Epithelial cell of esophagus (primary cell): ENCODE measurements at regions not wholly inside any gene's neighbourhood (a gene's known extent, or its start where the extent isn't known, plus 50 kb on each side); places are given as distances from the start of the nearest gene placed in this dataset.
"Not testable (repeated sequence)": the region's sequence is repeated elsewhere in the genome, so short reads cannot be mapped to it uniquely, and the experiment has no call there.

Source experiments
- DNase-seq: peaks from one replicate; pipeline ENCODE4 v3.0.0; 2010; ENCODE audit warnings: low read depth
- H3K4me3 ChIP-seq: 2 replicates; pipeline ENCODE4 v1.5.1; 2011; ENCODE audit warnings: mild to moderate bottlenecking, low read length, control low read depth
- TF ChIP-seq, protein P1 (sequence below): IDR thresholded peaks from 2 replicates; pipeline ENCODE4 v1.5.1; 2011; ENCODE audit warnings: low read depth, mild to moderate bottlenecking, low read length, control low read depth, inconsistent platforms; ENCODE audit not compliant: insufficient read depth; ENCODE audit errors: missing control alignments

DNA sequence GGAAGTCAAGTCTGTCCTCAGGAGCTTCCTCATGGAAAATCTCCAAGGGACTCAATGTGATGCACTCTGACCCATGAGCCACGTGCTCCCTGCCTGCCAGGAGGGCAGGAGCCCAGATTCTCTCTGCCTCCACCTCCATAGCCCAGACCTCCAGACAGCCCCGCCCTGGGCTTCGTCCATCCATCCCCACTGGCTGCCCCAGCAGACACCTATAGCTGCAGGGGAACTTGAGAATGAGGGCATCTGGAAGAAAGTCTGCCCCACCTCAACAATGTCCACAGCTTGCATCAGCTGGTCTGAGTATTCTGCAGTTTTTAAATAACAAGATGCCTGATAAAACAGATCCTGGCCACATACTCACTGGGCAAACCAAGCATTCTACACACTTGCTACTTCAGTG is 418.8 kb upstream of the SMIM21 start:
- no peak overlapping the region for H3K4me3 ChIP-seq
- TF ChIP-seq, protein P1, sequence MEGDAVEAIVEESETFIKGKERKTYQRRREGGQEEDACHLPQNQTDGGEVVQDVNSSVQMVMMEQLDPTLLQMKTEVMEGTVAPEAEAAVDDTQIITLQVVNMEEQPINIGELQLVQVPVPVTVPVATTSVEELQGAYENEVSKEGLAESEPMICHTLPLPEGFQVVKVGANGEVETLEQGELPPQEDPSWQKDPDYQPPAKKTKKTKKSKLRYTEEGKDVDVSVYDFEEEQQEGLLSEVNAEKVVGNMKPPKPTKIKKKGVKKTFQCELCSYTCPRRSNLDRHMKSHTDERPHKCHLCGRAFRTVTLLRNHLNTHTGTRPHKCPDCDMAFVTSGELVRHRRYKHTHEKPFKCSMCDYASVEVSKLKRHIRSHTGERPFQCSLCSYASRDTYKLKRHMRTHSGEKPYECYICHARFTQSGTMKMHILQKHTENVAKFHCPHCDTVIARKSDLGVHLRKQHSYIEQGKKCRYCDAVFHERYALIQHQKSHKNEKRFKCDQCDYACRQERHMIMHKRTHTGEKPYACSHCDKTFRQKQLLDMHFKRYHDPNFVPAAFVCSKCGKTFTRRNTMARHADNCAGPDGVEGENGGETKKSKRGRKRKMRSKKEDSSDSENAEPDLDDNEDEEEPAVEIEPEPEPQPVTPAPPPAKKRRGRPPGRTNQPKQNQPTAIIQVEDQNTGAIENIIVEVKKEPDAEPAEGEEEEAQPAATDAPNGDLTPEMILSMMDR, result no peak
- DNase-seq, result no peak

DNA sequence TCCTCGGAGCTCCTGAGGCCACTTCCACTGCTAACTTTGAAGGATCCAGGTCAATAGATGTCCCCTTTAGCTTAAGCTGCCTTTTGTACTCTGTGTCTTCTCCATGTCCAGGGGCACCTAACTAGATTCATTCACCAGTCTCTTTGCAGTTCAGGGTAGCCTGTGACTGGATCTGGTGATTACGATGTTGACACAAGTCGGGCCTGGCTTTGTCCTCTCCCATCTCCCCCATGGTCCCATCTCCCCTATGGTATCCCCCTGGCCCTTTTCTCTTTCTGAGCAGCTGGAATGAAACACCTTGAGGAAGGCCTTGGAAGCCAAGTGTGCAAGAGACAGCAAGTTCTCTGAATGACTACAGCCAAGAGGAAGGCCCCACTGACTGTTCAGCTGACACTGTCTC is 417.9 kb upstream of the SMIM21 start:
- no peak overlapping the region for H3K4me3 ChIP-seq
- TF ChIP-seq, protein P1, result no peak
- no peak for DNase-seq

DNA sequence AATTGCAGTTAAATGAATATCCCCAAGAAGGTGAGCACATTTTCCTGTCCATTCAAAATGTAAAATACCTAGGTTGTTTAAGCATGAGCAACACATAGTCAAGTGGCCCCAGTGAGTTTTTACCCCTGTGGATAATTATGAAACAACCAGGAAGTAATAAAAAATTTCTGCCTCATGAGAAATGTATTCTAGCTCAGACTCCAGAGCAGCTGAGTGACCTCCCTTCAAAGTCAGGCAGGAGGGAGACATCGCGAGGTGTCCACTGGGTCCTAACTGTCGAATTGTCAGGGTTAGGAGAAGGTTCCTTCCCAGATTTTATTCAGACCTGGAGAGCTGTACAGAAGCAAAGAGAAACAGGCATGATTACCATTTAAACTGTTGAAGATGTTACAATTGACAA is 416.6 kb upstream of the SMIM21 start:
- DNase-seq, result no peak
- TF ChIP-seq, protein P1, result no peak
- no peak overlapping the region for H3K4me3 ChIP-seq

DNA sequence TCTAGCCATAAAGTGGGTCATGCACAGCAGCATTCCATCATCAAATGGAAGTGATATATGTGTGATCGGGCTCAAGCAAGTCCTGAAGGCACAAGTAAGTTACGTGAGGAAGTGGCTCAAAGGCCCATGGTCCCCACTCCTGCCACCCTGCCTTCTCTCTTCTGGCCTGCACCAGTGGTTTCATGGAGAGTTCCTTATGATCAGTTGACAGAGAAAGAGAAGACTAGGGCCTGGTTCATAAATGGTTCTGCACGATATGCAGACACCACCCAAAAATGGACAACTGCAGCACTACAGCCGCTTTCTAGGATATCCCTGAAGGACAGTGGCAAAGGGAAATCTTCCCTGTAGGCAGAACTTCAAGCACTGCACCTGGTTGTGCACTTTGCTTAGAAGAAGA is 412.6 kb upstream of the SMIM21 start:
- no peak for DNase-seq
- no peak overlapping the region for H3K4me3 ChIP-seq
- TF ChIP-seq, protein P1, result no peak

DNA sequence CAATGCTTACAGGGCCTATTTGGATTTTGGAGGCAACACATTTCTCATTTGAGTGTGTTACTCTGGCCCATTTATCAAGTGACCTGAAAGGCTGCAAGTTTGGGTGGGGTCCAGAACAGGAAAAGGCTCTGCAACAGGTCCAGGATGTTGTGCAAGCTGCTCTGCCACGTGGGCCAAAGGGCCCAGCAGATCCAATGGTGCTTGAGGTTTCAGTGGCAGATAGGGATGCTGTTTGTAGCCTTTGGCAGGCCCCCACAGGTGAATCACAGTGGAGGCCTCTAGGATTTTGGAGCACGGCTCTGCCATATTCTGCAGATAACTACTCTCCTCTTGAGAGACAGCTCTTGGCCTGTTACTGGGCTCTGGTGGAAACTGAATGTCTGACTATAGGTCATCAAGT is 412.2 kb upstream of the SMIM21 start:
- not testable (repeated sequence) for H3K4me3 ChIP-seq, DNase-seq

DNA sequence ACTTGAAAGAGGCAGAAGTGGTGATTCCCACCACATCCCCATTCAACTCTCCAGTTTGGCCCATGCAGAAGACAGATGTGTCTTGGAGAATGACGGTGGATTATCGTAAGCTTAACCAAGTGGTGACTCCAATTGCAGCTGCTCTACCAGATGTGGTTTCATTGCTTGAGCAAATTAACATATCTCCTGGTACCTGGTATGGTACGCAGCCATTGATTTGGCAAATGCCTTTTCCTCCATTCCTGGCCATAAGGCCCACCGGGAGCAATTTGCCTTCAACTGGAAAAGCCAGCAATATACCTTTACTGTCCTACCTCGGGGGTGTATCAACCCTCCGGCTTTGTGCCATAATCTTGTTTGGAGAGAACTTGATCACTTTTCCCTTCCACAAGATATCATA is 411.5 kb upstream of the SMIM21 start:
- TF ChIP-seq, protein P1, result no peak
- H3K4me3 ChIP-seq, result no peak overlapping the region

DNA sequence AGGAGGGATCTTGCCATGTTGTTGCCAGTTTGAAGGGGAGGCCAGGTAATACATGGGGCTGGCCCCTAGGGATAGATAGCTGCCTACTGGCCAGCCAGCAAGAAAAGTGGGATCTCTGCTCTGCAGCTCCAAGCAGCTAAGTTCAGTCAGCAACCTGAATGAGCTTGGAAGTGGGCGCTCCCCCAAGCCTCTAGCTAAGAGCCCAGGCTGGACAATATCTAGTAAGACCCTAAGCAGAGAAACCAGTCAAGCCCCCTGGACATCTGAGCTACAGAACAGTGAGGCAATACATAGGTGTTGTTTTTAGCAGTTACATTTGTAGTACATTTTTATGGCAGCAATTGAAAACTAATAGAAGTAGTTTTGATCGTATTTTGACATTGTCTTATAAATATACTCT is 409.8 kb upstream of the SMIM21 start:
- H3K4me3 ChIP-seq, result no peak overlapping the region
- TF ChIP-seq, protein P1, result no peak
- no peak for DNase-seq

More for the DNA sequence above, 411.5 kb upstream of the SMIM21 start:
- no peak for DNase-seq

DNA sequence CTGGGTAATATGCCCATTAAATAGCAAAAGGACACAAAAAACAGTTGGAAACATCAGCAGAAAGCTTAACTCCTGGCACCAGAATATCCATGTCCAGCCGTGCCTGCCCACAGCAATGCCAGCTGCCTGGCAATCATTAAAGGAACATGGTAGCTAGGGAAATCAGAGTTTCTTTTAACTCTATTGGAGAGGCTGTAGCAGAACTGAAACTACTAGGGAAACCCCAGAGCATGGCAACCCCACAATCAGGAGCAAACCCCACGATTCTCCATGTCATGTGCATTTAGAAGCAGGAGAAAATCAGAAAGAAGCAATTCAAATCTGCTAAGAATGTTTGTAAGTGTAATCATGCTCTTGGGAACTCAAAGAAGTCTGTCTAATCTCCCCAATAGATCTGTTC is 409.0 kb upstream of the SMIM21 start:
- TF ChIP-seq, protein P1, result no peak

More for the DNA sequence above, 409.0 kb upstream of the SMIM21 start:
- no peak for DNase-seq
- no peak overlapping the region for H3K4me3 ChIP-seq
